AG04450 (cell line): ENCODE measurements at regions not wholly inside any gene's neighbourhood (a gene's known extent, or its start where the extent isn't known, plus 50 kb on each side); places are given as distances from the start of the nearest gene placed in this dataset.

Source experiments
- CTCF ChIA-PET: fragments of 300-600, 350-600 bp; formaldehyde crosslinking; extraction: SDS; loops from one replicate; lab custom pipeline; 2022; ENCODE audit warnings: antibody characterized with exemption, inconsistent platforms; lab: Charles Lee
- POLR2A ChIA-PET: fragments of 350-600 bp; formaldehyde crosslinking; extraction: SDS; loops from one replicate; lab custom pipeline; 2021; ENCODE audit warnings: antibody characterized with exemption, inconsistent platforms; lab: Yijun Ruan, JAX
- DNase-seq: peaks from one replicate; pipeline ENCODE4 v3.0.0-alpha.2; 2011; ENCODE audit warnings: low read depth, low spot score
- H3K27ac ChIP-seq: one replicate; pipeline ENCODE4 v1.5.1; 2012; ENCODE audit warnings: low read depth, low read length, control low read depth
- H3K27me3 ChIP-seq: one replicate; pipeline ENCODE4 v1.6.0; 2012; ENCODE audit warnings: low read length; ENCODE audit not compliant: control insufficient read depth, insufficient read depth
- H3K4me3 ChIP-seq: 2 replicates; pipeline ENCODE4 v1.5.1; 2011; ENCODE audit warnings: mild to moderate bottlenecking, low read depth, low read length, control low read depth
- H3K9me3 ChIP-seq: 2 replicates; pipeline ENCODE4 v1.5.1; 2012; ENCODE audit warnings: low read length; ENCODE audit not compliant: control insufficient read depth, insufficient read depth
- TF ChIP-seq, protein P1 (sequence below): IDR thresholded peaks from 2 replicates; pipeline ENCODE4 v1.5.1; 2011; ENCODE audit warnings: low read depth, low read length, control low read depth, inconsistent platforms

DNA sequence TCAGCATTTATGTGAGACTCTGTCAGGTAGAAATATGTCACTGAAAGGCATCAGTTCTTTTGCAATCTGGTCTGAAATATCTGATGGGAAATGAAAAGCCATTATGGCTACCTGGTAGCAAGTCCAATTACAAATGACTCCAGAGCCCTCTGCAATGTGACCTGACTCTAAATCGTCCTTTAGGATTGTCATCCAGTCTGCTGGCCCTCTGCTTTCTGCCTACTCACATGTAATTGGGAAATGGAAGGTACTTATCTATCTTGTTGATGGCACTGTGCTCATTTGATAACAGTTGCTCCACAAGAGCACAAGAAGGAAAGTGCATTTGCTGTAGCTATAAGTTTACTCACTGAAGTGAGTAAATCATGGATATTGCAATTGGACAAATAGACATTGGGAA, 799.8 kb downstream of the RAPGEF2 start:
- CTCF ChIA-PET: no interaction called here
- Histone ChIP-seq H3K27me3 (no peaks in the 10 kb centered on the region), H3K27ac (no peak overlapping the region), H3K4me3 (no peak overlapping the region), H3K9me3 (peaks cover 5% of the 10 kb centered on the region)
- TF ChIP-seq, protein P1, sequence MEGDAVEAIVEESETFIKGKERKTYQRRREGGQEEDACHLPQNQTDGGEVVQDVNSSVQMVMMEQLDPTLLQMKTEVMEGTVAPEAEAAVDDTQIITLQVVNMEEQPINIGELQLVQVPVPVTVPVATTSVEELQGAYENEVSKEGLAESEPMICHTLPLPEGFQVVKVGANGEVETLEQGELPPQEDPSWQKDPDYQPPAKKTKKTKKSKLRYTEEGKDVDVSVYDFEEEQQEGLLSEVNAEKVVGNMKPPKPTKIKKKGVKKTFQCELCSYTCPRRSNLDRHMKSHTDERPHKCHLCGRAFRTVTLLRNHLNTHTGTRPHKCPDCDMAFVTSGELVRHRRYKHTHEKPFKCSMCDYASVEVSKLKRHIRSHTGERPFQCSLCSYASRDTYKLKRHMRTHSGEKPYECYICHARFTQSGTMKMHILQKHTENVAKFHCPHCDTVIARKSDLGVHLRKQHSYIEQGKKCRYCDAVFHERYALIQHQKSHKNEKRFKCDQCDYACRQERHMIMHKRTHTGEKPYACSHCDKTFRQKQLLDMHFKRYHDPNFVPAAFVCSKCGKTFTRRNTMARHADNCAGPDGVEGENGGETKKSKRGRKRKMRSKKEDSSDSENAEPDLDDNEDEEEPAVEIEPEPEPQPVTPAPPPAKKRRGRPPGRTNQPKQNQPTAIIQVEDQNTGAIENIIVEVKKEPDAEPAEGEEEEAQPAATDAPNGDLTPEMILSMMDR: no peak
- POLR2A ChIA-PET: no interaction called here
- DNase-seq: no peak

DNA sequence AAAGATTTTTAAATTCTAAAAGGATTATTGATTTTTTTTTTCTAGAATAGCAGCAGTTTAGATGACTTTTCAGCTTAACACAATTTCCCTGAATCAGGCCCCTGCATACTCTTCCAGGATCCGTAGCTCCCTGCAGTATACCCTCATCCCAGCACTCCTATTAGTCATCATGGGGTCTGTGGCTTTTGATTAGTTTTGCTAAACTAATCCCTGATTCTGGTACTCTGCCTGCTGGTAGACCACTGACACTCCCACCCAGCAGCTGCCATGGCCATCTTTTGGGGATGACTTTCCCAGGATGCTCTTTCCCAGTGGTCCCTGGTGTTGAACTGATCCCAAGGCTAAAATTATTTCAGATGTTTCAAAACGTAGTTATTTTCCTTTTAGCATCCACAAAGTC, 802.0 kb downstream of the RAPGEF2 start:
- no peaks in the 10 kb centered on the region for H3K27me3 ChIP-seq
- H3K27ac ChIP-seq: no peak overlapping the region
- no peak overlapping the region for H3K4me3 ChIP-seq
- TF ChIP-seq, protein P1: no peak
- CTCF ChIA-PET: no interaction called here
- peaks cover 15% of the 10 kb centered on the region for H3K9me3 ChIP-seq
- DNase-seq: no peak
- POLR2A ChIA-PET: no interaction called here

DNA sequence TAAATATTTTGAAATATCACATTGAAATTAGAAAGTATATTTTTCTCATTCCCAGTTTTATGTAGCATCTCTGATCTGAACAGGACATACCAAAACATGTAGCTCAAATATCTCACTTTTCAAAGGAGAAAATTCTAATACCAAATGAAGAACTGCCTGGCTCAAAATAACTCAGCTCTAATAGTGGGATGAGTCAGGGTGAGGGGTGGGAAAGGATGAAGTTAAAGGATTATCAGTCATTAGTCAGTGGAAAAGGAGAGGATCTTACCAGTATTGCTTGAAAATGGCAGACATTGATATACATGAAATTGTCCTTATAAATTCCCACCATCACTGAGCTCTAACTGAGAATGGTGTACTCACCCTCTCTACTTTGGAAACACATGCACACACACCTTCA, 803.2 kb downstream of the RAPGEF2 start:
- DNase-seq: no peak
- CTCF ChIA-PET: interaction anchor here (0.7 kb wide), 1 partner anchor 52 kb away, joined by 4 read pairs; no protein-coding TSS in a partner anchor

DNA sequence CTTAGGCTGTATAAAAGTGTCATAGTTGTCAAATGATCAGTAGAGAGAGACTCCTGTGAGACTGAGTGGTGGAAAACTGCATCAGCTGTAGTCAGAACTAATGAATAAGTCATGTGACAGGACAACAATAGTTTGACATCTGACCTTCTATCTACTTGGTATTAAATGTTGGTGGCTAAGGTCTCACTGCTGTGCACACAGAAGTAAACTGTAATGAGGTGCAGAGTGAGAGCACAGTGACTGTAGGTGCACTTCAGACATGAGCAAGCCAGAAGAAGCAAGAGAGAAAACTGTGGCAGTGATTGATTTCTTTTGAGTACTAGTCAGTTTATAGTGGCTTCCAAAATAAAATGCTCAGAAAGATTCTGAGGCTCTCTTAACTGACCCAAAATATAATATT, 803.6 kb downstream of the RAPGEF2 start:
- H3K4me3 ChIP-seq: no peak overlapping the region
- TF ChIP-seq, protein P1: no peak
- ChIA-PET CTCF (no interaction called here), POLR2A (no interaction called here)
- no peak for DNase-seq
- H3K27me3 ChIP-seq: no peaks in the 10 kb centered on the region
- no peak overlapping the region for H3K27ac ChIP-seq
- peaks cover 15% of the 10 kb centered on the region for H3K9me3 ChIP-seq

More for the DNA sequence above, 803.2 kb downstream of the RAPGEF2 start:
- TF ChIP-seq, protein P1: no peak
- Histone ChIP-seq H3K27ac (no peak overlapping the region), H3K27me3 (no peaks in the 10 kb centered on the region), H3K9me3 (peaks cover 15% of the 10 kb centered on the region), H3K4me3 (no peak overlapping the region)
- POLR2A ChIA-PET: no interaction called here

DNA sequence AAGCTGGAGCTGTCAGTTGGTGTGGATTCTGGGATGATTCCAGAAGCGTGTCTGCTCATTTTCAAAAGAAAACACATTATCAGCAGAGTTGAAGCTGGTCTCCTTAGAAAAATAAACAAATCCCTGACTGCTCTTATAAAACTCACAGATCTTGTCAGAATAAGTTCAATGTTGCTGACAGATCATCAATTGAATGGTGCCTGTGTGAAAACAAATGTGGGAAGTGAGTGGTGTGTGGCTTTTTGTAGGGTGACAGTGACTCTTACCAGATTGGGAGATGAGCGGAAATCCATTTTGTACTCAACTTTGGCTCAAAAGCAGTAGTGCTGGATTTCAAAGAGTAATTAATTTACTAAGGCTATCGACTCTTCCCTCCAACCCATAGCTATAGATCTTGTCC, 807.8 kb downstream of the RAPGEF2 start:
- TF ChIP-seq, protein P1: no peak
- CTCF ChIA-PET: no interaction called here
- Histone ChIP-seq H3K27ac (no peak overlapping the region), H3K27me3 (no peaks in the 10 kb centered on the region), H3K9me3 (peaks cover 10% of the 10 kb centered on the region), H3K4me3 (no peak overlapping the region)
- DNase-seq: no peak
- POLR2A ChIA-PET: no interaction called here
